Endothelial cell of umbilical vein (primary cell): ENCODE measurements at regions not wholly inside any gene's neighbourhood (a gene's known extent, or its start where the extent isn't known, plus 50 kb on each side); places are given as distances from the start of the nearest gene placed in this dataset.

ENCODE experiments used
- EZH2 ChIP-seq: IDR thresholded peaks from 2 replicates; pipeline ENCODE4 v1.6.1; 2012; ENCODE audit warnings: borderline replicate concordance, low read depth, mild to moderate bottlenecking, moderate library complexity, low read length, inconsistent platforms; ENCODE audit not compliant: severe bottlenecking
- JUN ChIP-seq: IDR thresholded peaks from 2 replicates; pipeline ENCODE4 v1.6.1; 2011; ENCODE audit warnings: borderline replicate concordance, low read depth; ENCODE audit not compliant: insufficient read length, insufficient read depth
- MYC ChIP-seq: IDR thresholded peaks from one replicate; pipeline ENCODE4 v1.6.1; 2011; ENCODE audit warnings: mild to moderate bottlenecking, low read depth, low read length
- POLR2A ChIP-seq: IDR thresholded peaks from 2 replicates; pipeline ENCODE4 v1.6.1; 2012; ENCODE audit warnings: low read depth, mild to moderate bottlenecking, control low read depth, low read length
- POLR2AphosphoS5 ChIP-seq: IDR thresholded peaks from 2 replicates; pipeline ENCODE4 v1.6.1; 2012; ENCODE audit warnings: low read depth, mild to moderate bottlenecking, control low read depth, low read length, moderate library complexity; ENCODE audit not compliant: insufficient read depth
- TF ChIP-seq, protein P1 (sequence below), 2 donors: IDR thresholded peaks; 1 replicate in 1 of 2; 2 replicates in 1 of 2; pipeline ENCODE4 v1.5.1; 2011; ENCODE audit warnings: low read length in 2 of 2, mild to moderate bottlenecking in 2 of 2, moderate library complexity in 2 of 2, control low read depth in 1 of 2, inconsistent platforms in 1 of 2, low read depth in 1 of 2; ENCODE audit not compliant: insufficient read depth in 1 of 2; ENCODE audit errors: extremely low read depth in 1 of 2
- TF ChIP-seq, protein P2 (sequence below): IDR thresholded peaks from 2 replicates; pipeline ENCODE4 v1.6.1; 2011; ENCODE audit not compliant: insufficient read depth, insufficient read length

DNA sequence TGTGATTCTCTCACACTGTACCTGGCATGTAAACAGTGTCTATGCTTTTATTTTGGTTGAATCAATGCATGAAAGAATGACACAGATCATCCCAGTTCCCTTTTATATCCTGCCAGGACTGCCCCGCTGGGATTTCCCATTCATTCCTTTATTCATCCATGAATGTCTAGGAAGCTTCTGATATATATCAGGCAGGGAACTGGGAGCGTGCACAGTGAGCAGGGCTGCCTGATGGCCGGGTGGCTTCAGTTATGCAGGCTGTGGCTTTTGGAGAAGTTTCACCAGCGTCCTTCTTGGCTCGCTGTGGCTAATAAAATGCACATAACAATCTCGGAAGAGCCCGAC, 789.0 kb downstream of the TBC1D22A start:
- no peak for TF ChIP-seq POLR2AphosphoS5
- TF ChIP-seq, protein P1, sequence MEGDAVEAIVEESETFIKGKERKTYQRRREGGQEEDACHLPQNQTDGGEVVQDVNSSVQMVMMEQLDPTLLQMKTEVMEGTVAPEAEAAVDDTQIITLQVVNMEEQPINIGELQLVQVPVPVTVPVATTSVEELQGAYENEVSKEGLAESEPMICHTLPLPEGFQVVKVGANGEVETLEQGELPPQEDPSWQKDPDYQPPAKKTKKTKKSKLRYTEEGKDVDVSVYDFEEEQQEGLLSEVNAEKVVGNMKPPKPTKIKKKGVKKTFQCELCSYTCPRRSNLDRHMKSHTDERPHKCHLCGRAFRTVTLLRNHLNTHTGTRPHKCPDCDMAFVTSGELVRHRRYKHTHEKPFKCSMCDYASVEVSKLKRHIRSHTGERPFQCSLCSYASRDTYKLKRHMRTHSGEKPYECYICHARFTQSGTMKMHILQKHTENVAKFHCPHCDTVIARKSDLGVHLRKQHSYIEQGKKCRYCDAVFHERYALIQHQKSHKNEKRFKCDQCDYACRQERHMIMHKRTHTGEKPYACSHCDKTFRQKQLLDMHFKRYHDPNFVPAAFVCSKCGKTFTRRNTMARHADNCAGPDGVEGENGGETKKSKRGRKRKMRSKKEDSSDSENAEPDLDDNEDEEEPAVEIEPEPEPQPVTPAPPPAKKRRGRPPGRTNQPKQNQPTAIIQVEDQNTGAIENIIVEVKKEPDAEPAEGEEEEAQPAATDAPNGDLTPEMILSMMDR (IDR thresholded peaks at IDR 0.05; ENCODE audit: extremely low read depth in 1 of 2, insufficient read depth in 1 of 2, low read depth in 1 of 2, low read length in 2 of 2) = no peak
- no peak for TF ChIP-seq EZH2
- no peak for TF ChIP-seq MYC
- no peak for TF ChIP-seq JUN
- TF ChIP-seq, protein P2, sequence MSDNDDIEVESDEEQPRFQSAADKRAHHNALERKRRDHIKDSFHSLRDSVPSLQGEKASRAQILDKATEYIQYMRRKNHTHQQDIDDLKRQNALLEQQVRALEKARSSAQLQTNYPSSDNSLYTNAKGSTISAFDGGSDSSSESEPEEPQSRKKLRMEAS = no peak
- TF ChIP-seq POLR2A = no peak
